ENCODE measurements at regions not wholly inside any gene's neighbourhood (a gene's known extent, or its start where the extent isn't known, plus 50 kb on each side); places are given as distances from the start of the nearest gene placed in this dataset.

GRCh38 chr10:125373546-125373945 is 213.2 kb upstream of the CTBP2 start:
- TF ChIP-seq POLR2AphosphoS5 (IDR thresholded peaks at IDR 0.05) = no peak
- no peak for TF ChIP-seq CTCF (IDR thresholded peaks at IDR 0.05 in 8 of 11, conservative IDR thresholded peaks at IDR 0.05 in 3 of 11)
